ENCODE measurements at regions not wholly inside any gene's neighbourhood (a gene's known extent, or its start where the extent isn't known, plus 50 kb on each side); places are given as distances from the start of the nearest gene placed in this dataset.

DNA sequence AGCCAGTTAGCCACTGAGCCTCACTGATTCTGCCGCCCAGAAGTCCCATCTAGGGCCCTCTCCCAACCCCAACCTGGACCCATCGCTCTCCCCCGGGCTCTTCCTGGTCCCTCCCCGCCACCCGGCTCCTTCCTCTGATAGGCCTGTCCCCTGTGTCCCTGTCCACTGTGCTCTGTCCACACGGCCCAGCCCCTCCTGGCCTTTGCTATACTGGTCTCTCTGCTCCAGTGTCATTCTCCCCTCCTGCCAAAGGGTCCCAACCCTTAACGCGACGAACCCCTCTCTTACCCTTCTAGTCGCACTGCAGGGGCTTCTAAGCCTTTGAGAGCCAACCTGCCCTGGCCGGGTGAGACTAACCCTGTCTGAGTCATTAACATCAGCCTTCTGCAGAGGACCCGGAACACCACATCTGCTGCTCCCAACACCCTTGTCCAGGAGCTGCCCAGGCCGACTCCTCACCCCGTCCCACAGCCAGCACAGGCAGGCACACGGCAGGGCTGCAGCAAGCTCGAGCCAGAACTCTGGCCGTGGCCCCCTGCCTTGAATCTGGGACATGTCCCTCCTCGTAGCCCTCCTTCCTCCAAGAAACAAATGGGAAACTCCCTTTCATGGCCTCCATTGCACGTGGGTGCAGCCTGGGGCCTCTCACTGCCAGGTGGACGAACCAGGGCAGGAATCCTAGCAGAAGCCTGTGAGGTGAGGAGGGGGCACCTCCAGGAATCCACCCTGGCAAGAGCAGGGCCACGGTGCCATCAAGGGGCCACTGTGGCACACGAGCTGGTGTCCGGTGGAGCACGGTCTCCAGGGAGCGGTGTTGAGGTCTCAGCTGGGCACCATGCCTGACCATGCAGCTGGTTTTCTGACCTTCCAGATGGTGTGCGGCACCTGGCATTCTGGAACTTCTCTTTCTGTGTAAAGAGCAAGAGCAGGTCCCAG lies 140.9 kb upstream of the IQSEC1 start (continued):
- TF ChIP-seq TFE3 (CRISPR knock-in tag; IDR thresholded peaks at IDR 0.05) (no peak), E2F6 (IDR thresholded peaks at IDR 0.05; ENCODE audit: borderline replicate concordance in 1 of 2, extremely low read depth in 1 of 2, insufficient read depth in 1 of 2, insufficient read length in 1 of 2, low read depth in 1 of 2, low read length in 1 of 2, poor library complexity in 1 of 2, severe bottlenecking in 1 of 2) (no peak)
- TF ChIP-seq, protein P1, sequence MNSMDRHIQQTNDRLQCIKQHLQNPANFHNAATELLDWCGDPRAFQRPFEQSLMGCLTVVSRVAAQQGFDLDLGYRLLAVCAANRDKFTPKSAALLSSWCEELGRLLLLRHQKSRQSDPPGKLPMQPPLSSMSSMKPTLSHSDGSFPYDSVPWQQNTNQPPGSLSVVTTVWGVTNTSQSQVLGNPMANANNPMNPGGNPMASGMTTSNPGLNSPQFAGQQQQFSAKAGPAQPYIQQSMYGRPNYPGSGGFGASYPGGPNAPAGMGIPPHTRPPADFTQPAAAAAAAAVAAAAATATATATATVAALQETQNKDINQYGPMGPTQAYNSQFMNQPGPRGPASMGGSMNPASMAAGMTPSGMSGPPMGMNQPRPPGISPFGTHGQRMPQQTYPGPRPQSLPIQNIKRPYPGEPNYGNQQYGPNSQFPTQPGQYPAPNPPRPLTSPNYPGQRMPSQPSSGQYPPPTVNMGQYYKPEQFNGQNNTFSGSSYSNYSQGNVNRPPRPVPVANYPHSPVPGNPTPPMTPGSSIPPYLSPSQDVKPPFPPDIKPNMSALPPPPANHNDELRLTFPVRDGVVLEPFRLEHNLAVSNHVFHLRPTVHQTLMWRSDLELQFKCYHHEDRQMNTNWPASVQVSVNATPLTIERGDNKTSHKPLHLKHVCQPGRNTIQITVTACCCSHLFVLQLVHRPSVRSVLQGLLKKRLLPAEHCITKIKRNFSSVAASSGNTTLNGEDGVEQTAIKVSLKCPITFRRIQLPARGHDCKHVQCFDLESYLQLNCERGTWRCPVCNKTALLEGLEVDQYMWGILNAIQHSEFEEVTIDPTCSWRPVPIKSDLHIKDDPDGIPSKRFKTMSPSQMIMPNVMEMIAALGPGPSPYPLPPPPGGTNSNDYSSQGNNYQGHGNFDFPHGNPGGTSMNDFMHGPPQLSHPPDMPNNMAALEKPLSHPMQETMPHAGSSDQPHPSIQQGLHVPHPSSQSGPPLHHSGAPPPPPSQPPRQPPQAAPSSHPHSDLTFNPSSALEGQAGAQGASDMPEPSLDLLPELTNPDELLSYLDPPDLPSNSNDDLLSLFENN (IDR thresholded peaks at IDR 0.05; ENCODE audit: low read depth in 2 of 2, low read length in 2 of 2), result no peak

Data from K562 (cell line).